GM23338 (cell line): ENCODE measurements at regions not wholly inside any gene's neighbourhood (a gene's known extent, or its start where the extent isn't known, plus 50 kb on each side); places are given as distances from the start of the nearest gene placed in this dataset.

Experiments
- ATAC-seq: fragments of 200-7000 bp; cut with Tn5 transposase; 3 replicates; pipeline ENCODE4 v1.9.1; 2020
- DNase-seq: peaks from one replicate; pipeline ENCODE4 v3.0.0-alpha.2; 2015; ENCODE audit warnings: low spot score
- H2AFZ ChIP-seq: fragments of 200-600 bp; sonication (generic); 2 replicates; pipeline ENCODE4 v1.8.0; 2016; ENCODE audit warnings: antibody characterized with exemption, mild to moderate bottlenecking, moderate library complexity
- H3F3A ChIP-seq: fragments of 200-600 bp; sonication (generic); replicated peaks from 2 replicates; pipeline ENCODE4 v1.8.0; 2017; ENCODE audit warnings: antibody characterized with exemption, mixed run types, low read depth
- H3K27ac ChIP-seq: fragments of 200-600 bp; sonication (generic); 2 replicates; pipeline ENCODE4 v1.6.1; 2016; ENCODE audit warnings: low read depth
- H3K27me3 ChIP-seq: fragments of 200-600 bp; sonication (generic); 2 replicates; pipeline ENCODE4 v1.8.0; 2016; ENCODE audit warnings: mild to moderate bottlenecking, mixed run types, moderate library complexity; ENCODE audit not compliant: insufficient read depth
- H3K36me3 ChIP-seq: fragments of 200-600 bp; sonication (generic); 2 replicates; pipeline ENCODE4 v1.8.0; 2016; ENCODE audit warnings: mild to moderate bottlenecking; ENCODE audit not compliant: insufficient read depth
- H3K4me1 ChIP-seq: fragments of 200-600 bp; sonication (generic); 2 replicates; pipeline ENCODE4 v1.8.0; 2016; ENCODE audit warnings: mild to moderate bottlenecking, moderate library complexity; ENCODE audit not compliant: insufficient read depth
- H3K4me2 ChIP-seq: fragments of 200-600 bp; sonication (generic); 2 replicates; pipeline ENCODE4 v1.7.1; 2017; ENCODE audit warnings: mixed run types
- H3K4me3 ChIP-seq: fragments of 200-600 bp; sonication (generic); 2 replicates; pipeline ENCODE4 v1.6.1; 2016; ENCODE audit warnings: mixed run types
- H3K79me2 ChIP-seq: fragments of 200-600 bp; sonication (generic); replicated peaks from 2 replicates; pipeline ENCODE4 v1.8.0; 2017; ENCODE audit warnings: mild to moderate bottlenecking; ENCODE audit not compliant: insufficient read depth
- H3K9me2 ChIP-seq: fragments of 200-600 bp; sonication (generic); 2 replicates; pipeline ENCODE4 v1.8.0; 2017; ENCODE audit not compliant: insufficient read depth
- H4K20me1 ChIP-seq: fragments of 200-600 bp; sonication (generic); replicated peaks from 2 replicates; pipeline ENCODE4 v1.8.0; 2017; ENCODE audit warnings: mild to moderate bottlenecking; ENCODE audit not compliant: insufficient read depth
- H3K27ac Mint-ChIP-seq: 2 replicates; pipeline ENCODE4 v1.8.0; 2020; ENCODE audit warnings: inconsistent platforms, mild to moderate bottlenecking, moderate library complexity, mixed read lengths
- H3K27me3 Mint-ChIP-seq: 3 replicates; pipeline ENCODE4 v1.8.0; 2022; ENCODE audit warnings: low read depth, mild to moderate bottlenecking, moderate library complexity, mixed read lengths, inconsistent platforms; ENCODE audit not compliant: insufficient read depth, poor library complexity
- H3K36me3 Mint-ChIP-seq: 3 replicates; pipeline ENCODE4 v1.8.0; 2021; ENCODE audit warnings: low read depth, mild to moderate bottlenecking, inconsistent platforms, moderate library complexity, mixed read lengths
- H3K4me1 Mint-ChIP-seq: 3 replicates; pipeline ENCODE4 v1.8.0; 2020; ENCODE audit warnings: mild to moderate bottlenecking, inconsistent platforms, mixed read lengths
- H3K4me3 Mint-ChIP-seq: 3 replicates; pipeline ENCODE4 v1.8.0; 2021; ENCODE audit warnings: moderate library complexity, mild to moderate bottlenecking, inconsistent platforms, mixed read lengths
- H3K9me3 Mint-ChIP-seq: 3 replicates; pipeline ENCODE4 v1.8.0; 2020; ENCODE audit warnings: moderate library complexity, mild to moderate bottlenecking, inconsistent platforms, mixed read lengths
- CREB1 ChIP-seq: fragments of 250-450 bp; sonication (Bioruptor Pico); IDR thresholded peaks from 2 replicates; pipeline ENCODE4 v1.5.0; 2020; ENCODE audit warnings: low read depth, mild to moderate bottlenecking, moderate library complexity
- JUNB ChIP-seq: IDR thresholded peaks from one replicate; pipeline ENCODE4 v1.6.1; 2016; ENCODE audit warnings: antibody characterized with exemption; ENCODE audit not compliant: unreplicated experiment
- ZNF114 ChIP-seq: fragments of 250-450 bp; sonication (Bioruptor Pico); IDR thresholded peaks from 2 replicates; pipeline ENCODE4 v1.5.0; 2020; ENCODE audit warnings: mild to moderate bottlenecking, moderate library complexity
- ZNF331 ChIP-seq: fragments of 250-450 bp; sonication (Bioruptor Pico); IDR thresholded peaks from 2 replicates; pipeline ENCODE4 v1.5.0; 2020; ENCODE audit warnings: low read depth, mild to moderate bottlenecking, moderate library complexity
- TF ChIP-seq, protein P1 (sequence below): IDR thresholded peaks from 2 replicates; pipeline ENCODE4 v1.6.1; 2016; ENCODE audit warnings: antibody characterized with exemption
- TF ChIP-seq, protein P2 (sequence below): fragments of 250-450 bp; sonication (Bioruptor Pico); IDR thresholded peaks from 2 replicates; pipeline ENCODE4 v1.5.0; 2020; ENCODE audit warnings: mild to moderate bottlenecking, moderate library complexity

DNA sequence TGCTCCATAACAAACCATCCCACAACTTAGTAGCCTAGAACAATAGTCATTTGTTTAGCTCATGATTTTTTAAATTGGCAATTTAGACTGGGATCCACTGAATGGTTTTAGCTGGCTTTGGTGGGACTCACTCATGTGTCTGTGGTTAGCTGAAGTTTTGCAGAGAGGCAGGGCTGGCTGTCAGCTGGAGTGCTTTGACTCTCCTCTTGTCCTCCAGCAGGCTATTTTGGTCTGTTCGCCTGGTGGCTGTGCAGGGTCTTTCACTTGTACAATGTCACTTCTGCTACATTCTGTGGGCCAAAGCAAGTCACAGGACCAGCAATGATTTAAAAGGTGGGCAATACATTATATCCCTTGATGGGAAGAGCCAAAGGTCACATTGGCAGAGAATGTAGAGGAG, 1146.5 kb downstream of the ROBO2 start:
- H3K27ac ChIP-seq: no peak overlapping the region
- Mint-ChIP-seq H3K9me3 (peaks cover 7% of the 10 kb centered on the region), H3K36me3 (peaks cover 6% of the 10 kb centered on the region; the same call in 1 of the 3 replicates), H3K27me3 (no peaks in the 10 kb centered on the region), H3K4me1 (peaks cover 5% of the 10 kb centered on the region; the same call in 1 of the 3 replicates), H3K27ac (no peak overlapping the region), H3K4me3 (no peak overlapping the region)
- H3K4me2 ChIP-seq: no peak overlapping the region
- H3K27me3 ChIP-seq: no peaks in the 10 kb centered on the region
- no peaks in the 10 kb centered on the region for H3K4me1 ChIP-seq
- H3K4me3 ChIP-seq: no peak overlapping the region
- no peaks in the 10 kb centered on the region for H3K79me2 ChIP-seq
- no peaks in the 10 kb centered on the region for H3K9me2 ChIP-seq
- ATAC-seq (no peak), DNase-seq (no peak)
- no peak overlapping the region for H2AFZ ChIP-seq
- H3K36me3 ChIP-seq: no peaks in the 10 kb centered on the region
- TF ChIP-seq ZNF331 (CRISPR knock-in tag) (no peak), CREB1 (CRISPR knock-in tag) (no peak), ZNF114 (CRISPR knock-in tag) (no peak), JUNB (no peak)
- TF ChIP-seq, protein P1, sequence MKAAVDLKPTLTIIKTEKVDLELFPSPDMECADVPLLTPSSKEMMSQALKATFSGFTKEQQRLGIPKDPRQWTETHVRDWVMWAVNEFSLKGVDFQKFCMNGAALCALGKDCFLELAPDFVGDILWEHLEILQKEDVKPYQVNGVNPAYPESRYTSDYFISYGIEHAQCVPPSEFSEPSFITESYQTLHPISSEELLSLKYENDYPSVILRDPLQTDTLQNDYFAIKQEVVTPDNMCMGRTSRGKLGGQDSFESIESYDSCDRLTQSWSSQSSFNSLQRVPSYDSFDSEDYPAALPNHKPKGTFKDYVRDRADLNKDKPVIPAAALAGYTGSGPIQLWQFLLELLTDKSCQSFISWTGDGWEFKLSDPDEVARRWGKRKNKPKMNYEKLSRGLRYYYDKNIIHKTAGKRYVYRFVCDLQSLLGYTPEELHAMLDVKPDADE: no peak
- TF ChIP-seq, protein P2, sequence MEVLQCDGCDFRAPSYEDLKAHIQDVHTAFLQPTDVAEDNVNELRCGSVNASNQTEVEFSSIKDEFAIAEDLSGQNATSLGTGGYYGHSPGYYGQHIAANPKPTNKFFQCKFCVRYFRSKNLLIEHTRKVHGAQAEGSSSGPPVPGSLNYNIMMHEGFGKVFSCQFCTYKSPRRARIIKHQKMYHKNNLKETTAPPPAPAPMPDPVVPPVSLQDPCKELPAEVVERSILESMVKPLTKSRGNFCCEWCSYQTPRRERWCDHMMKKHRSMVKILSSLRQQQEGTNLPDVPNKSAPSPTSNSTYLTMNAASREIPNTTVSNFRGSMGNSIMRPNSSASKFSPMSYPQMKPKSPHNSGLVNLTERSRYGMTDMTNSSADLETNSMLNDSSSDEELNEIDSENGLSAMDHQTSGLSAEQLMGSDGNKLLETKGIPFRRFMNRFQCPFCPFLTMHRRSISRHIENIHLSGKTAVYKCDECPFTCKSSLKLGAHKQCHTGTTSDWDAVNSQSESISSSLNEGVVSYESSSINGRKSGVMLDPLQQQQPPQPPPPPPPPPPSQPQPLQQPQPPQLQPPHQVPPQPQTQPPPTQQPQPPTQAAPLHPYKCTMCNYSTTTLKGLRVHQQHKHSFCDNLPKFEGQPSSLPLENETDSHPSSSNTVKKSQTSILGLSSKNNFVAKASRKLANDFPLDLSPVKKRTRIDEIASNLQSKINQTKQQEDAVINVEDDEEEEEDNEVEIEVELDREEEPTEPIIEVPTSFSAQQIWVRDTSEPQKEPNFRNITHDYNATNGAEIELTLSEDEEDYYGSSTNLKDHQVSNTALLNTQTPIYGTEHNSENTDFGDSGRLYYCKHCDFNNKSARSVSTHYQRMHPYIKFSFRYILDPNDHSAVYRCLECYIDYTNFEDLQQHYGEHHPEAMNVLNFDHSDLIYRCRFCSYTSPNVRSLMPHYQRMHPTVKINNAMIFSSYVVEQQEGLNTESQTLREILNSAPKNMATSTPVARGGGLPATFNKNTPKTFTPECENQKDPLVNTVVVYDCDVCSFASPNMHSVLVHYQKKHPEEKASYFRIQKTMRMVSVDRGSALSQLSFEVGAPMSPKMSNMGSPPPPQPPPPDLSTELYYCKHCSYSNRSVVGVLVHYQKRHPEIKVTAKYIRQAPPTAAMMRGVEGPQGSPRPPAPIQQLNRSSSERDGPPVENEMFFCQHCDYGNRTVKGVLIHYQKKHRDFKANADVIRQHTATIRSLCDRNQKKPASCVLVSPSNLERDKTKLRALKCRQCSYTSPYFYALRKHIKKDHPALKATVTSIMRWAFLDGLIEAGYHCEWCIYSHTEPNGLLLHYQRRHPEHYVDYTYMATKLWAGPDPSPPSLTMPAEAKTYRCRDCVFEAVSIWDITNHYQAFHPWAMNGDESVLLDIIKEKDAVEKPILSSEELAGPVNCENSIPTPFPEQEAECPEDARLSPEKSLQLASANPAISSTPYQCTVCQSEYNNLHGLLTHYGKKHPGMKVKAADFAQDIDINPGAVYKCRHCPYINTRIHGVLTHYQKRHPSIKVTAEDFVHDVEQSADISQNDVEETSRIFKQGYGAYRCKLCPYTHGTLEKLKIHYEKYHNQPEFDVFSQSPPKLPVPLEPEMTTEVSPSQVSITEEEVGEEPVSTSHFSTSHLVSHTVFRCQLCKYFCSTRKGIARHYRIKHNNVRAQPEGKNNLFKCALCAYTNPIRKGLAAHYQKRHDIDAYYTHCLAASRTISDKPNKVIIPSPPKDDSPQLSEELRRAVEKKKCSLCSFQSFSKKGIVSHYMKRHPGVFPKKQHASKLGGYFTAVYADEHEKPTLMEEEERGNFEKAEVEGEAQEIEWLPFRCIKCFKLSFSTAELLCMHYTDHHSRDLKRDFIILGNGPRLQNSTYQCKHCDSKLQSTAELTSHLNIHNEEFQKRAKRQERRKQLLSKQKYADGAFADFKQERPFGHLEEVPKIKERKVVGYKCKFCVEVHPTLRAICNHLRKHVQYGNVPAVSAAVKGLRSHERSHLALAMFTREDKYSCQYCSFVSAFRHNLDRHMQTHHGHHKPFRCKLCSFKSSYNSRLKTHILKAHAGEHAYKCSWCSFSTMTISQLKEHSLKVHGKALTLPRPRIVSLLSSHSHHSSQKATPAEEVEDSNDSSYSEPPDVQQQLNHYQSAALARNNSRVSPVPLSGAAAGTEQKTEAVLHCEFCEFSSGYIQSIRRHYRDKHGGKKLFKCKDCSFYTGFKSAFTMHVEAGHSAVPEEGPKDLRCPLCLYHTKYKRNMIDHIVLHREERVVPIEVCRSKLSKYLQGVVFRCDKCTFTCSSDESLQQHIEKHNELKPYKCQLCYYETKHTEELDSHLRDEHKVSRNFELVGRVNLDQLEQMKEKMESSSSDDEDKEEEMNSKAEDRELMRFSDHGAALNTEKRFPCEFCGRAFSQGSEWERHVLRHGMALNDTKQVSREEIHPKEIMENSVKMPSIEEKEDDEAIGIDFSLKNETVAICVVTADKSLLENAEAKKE (CRISPR knock-in tag): no peak
- H4K20me1 ChIP-seq: no peaks in the 10 kb centered on the region
- no peaks in the 10 kb centered on the region for H3F3A ChIP-seq
